ENCODE measurements at regions not wholly inside any gene's neighbourhood (a gene's known extent, or its start where the extent isn't known, plus 50 kb on each side); places are given as distances from the start of the nearest gene placed in this dataset.
"Not testable (repeated sequence)": the region's sequence is repeated elsewhere in the genome, so short reads cannot be mapped to it uniquely, and the experiment has no call there.

DNA sequence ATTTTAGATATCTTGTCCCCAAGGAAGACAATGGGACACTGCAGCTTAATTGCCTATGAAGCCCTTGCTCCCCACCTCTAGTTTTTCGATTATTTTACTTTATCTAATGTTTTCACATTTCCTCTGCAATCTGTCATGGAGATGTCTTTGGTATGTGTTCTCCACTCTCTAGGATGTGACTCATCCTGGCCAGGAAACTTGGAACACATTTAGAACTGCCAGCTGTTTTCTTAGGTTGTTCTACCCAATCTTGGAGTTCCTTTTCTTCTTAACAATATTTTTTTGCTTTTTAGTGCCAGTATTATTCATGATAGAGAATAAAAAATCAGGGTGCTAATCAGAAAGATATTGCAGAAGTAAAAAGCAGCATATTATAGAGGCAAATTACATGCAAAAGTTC lies 101.7 kb upstream of the CLEC14A start:
- no peak for DNase-seq (ENCODE audit: extremely low read depth in 1 of 2, low read depth in 1 of 2)

DNA sequence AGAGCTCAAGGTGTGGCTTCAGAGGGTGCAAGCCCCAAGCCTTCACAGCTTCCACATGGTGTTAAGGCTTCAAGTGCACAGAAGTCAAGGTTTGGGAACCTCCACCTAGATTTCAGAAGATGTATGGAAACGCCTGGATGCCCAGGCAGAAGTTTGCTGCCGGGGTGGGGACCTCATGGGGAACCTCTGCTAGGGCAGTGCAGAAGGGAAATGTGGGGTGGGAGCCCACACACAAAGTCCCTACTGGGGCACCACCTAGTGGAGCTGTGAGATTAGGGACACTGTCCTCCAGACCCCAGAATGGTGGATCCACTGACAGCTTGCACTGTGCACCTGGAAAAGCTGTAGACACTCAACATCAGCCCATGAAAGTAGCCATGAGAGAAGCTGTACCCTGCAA lies 99.6 kb upstream of the CLEC14A start:
- not testable (repeated sequence) for DNase-seq (ENCODE audit: extremely low read depth in 1 of 2, low read depth in 1 of 2)

DNA sequence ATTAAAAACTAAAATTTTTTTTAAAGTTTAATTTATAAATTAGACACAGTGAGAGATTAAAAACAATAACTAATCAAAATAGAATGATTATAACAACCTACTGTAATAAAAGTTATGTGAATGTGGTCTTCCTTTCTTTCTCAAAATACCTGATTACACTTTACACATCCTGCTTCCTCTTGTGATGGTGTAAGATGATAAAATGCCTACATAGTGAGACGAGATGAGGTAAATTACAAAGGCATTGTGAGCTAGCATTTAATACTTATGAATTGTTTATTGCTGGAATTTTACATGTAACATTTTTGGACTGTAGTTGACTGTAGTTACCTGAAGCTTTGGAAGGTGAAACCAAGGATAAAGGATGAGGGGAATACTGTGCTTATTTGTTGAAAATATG lies 94.2 kb upstream of the CLEC14A start:
- no peak for DNase-seq (ENCODE audit: extremely low read depth in 1 of 2, low read depth in 1 of 2)

DNA sequence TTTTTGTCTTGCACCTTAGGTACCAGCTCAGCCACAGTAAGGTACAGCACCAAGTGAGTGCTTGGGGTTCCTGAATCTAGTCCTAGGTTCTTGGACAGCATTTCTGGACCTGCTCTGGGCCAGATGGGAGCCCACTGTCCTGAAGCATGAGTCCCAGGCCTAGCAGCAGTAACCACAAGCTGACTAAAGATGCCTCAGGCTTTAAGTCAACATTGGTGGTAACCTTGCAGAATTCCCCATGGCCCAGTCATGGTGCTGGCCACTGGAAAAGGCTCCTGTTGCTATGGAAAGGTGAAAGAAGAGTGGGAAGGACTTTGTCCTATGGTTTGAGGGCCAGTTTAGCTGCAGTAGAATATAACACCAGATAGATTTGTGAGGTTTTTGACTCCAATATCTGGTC lies 86.9 kb upstream of the CLEC14A start:
- DNase-seq (ENCODE audit: extremely low read depth in 1 of 2, low read depth in 1 of 2) = no peak

DNA sequence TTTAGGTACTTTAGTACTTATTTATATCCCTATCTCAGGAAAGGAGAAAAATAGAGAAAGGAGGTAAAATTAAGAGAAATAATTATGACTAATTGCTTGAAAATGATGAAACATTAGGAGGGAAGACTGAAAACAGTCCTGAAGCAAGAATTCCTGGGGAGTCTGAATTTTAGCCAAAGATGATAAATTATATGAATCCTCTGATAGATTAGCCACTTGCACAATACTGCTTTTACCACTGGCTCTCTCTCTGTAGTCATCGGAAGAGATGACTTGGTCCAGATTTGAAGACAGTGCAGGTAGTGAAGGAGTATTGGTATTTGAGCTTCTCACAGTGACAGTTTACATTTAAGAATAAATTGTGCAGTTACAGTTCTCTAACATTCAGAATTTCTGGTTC lies 83.8 kb upstream of the CLEC14A start:
- DNase-seq (ENCODE audit: extremely low read depth in 1 of 2, low read depth in 1 of 2) = no peak

DNA sequence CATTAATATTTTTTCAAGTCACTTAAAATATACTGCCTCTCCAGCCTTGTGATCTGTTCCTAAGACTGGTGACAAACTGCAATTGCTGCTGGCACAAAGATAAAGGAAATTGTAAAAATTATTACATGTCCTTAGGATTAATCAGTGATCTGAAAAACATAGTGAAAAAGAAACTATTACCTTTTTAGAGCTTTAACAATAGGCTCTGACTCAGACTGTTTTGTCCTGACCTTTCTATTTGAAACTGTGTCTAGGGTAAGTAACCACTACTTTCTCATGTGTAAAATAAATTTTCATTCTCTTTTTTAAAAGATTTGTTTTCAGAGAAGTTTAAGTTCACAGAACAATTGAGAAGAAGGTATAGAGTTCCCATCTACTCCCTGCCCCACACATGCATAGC lies 80.4 kb upstream of the CLEC14A start:
- DNase-seq (ENCODE audit: extremely low read depth in 1 of 2, low read depth in 1 of 2) = no peak

DNA sequence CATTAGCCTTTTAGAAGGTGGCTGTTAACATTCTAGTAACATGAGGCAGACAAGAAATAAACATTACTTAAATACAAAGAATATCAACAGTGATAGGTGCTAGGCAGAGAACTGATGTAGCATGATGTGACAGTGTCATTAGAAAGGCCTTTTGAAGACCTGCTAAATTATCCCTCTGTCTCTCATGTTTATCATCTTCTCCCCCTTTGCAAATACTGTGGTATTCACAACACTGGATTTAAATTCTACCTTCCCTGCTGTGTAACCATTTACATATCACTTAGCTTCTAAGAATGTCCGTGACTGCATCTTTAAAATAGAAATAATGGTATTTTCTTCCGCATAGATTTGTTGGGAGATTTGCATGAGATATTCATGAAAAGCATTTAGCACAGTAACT lies 74.4 kb upstream of the CLEC14A start:
- no peak for DNase-seq (ENCODE audit: extremely low read depth in 1 of 2, low read depth in 1 of 2)

DNA sequence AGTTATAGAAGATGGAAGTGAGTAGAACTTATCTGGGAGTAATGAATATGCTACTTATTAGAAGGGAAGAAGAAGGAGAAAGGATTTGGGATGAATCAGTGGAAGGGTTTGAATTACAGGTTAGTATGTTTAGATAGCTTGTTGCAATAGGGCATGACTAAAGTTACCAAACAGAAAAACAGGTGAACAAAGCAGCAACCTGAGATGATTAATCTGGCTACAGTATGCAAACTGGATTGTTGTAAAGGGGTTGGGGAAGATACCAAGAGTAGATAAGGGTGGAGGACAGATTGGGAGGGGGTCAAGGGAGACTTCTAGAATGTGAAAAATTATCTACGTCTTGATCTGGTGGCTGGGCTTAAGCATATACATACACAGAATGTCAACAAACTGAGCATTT lies 73.4 kb upstream of the CLEC14A start:
- no peak for DNase-seq (ENCODE audit: extremely low read depth in 1 of 2, low read depth in 1 of 2)

DNA sequence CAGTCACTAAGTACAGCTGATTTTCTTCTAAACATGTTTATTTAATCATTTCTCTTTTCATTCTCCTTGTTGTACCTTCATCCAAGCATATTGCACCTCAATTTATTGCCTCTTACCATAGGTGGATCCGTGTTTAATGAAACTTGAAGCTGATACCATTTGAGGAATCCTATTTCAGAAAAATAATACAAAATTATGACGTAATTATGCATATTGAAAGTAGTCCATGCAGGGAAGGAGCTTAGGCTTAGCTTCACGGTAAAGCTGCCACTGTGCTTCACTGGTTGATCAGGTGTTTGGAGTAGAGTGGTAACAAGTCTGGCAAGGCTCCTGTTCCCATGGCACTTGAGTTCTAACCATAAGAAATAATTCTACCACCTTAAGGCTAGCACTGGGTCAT lies 61.0 kb upstream of the CLEC14A start:
- DNase-seq (ENCODE audit: extremely low read depth in 1 of 2, low read depth in 1 of 2) = no peak

DNA sequence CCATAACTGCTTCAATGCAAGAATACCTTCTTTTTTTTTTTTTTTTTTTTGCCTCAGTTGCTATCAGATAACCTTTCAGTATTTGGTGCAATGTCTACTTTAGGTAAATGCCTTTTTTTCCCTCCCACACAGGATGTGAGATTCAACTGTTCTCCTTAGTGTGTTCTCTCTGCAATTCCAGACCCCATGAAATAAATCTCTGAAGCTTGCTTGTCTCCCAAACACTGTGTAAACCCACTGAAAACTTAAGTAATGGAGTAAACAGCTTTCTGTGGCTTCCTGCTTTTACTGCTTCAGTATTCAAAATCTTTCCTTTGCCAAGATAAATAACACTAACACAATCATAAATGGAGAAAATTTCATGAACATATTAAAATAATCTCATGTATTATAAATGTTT lies 55.8 kb upstream of the CLEC14A start:
- no peak for DNase-seq (ENCODE audit: extremely low read depth in 1 of 2, low read depth in 1 of 2)

DNA sequence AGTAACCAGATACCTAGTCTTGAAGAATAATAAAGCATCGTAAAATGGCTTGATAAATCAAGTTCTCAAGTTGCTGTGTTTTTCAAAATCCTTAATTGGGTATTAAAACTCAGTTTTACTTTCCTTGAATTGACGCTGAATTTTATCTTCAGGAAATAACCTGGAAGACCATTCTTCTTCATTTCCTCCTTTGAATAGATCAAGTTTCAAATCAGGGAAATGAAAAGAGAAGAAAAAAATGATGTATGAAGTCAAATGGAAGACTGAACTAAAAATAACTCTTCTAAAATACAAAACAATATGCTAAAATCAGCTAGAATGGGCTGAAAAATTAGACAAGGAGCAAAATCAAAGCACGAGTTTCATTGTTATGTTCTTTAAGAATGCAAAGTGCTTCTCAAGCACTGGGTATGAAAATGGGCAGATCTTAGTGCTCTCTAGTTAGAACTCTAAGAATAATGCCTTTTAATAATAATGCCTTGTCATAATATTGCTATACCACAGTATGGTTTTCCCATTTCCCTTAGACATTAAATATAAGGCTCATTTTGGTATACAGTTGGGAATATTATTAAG lies 54.6 kb upstream of the CLEC14A start:
- DNase-seq (ENCODE audit: extremely low read depth in 1 of 2, low read depth in 1 of 2) = no peak

DNA sequence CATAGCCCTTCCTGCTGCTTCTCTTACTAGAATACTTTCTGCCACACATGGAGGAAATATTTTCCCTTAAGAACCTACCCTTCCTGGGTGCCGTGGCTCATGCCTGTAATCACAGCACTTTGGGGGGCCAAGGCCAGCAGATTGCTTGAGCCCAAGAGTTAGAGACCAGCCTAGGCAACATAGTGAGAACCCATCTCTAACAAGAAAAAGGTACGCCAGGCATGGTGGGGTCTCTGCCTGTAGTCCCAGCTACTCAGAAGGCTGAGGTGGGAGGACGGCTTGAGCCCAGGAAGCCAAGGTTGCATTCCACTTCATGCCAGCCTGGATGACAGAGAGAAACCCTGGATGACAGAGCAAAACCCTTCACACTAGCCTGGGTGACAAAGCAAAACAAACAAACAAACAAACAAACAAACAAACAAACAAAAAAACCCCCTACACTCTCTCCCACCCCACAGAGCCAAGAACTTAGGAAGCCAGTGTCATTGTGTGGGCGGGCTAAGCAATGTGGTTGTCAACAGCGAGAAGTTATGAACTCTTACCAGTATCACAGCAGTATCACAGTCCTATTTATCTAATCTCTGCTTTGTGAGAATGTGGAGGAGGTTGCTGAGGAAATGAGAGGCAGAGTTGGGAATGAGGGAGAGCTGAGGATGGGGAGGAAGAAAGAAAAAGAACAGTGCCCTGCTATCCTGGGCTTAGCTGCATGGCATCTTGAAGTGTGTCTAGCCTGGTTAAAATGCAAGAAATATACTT lies 53.8 kb upstream of the CLEC14A start:
- DNase-seq (ENCODE audit: extremely low read depth in 1 of 2, low read depth in 1 of 2) = no peak

All from activated CD8-positive, alpha-beta memory T cell treated with anti-CD3 and anti-CD28 coated beads for 1 hour (primary cell).